ENCODE measurements at regions not wholly inside any gene's neighbourhood (a gene's known extent, or its start where the extent isn't known, plus 50 kb on each side); places are given as distances from the start of the nearest gene placed in this dataset.

GRCh38 chr6:93550551-93551276 is 131.4 kb upstream of the EPHA7 start:
- DNase-seq (ENCODE audit: extremely low spot score): no peak
- ChIA-PET CTCF (no interaction called here), POLR2A (no interaction called here)
- TF ChIP-seq CTCF (IDR thresholded peaks at IDR 0.05; ENCODE audit: control extremely low read depth, extremely low read depth, low read depth, missing control alignments): no peak

GRCh38 chr6:93549868-93550267 is 130.5 kb upstream of the EPHA7 start:
- no peak for TF ChIP-seq CTCF (IDR thresholded peaks at IDR 0.05; ENCODE audit: control extremely low read depth, extremely low read depth, low read depth, missing control alignments)
- ChIA-PET CTCF (interaction anchor here (1.1 kb wide), 1 partner anchor 18 kb away, joined by 3 read pairs; no protein-coding TSS in a partner anchor), POLR2A (no interaction called here)
- no peak for DNase-seq (ENCODE audit: extremely low spot score)

- TF ChIP-seq CTCF (IDR thresholded peaks at IDR 0.05; ENCODE audit: control extremely low read depth, extremely low read depth, low read depth, missing control alignments): no peak
- CTCF ChIA-PET: interaction anchor here (1.0 to 3.1 kb wide), 2 partner anchors 9 to 15 kb away, joined by 3 to 14 read pairs; no protein-coding TSS in a partner anchor
- POLR2A ChIA-PET: no interaction called here
- DNase-seq (ENCODE audit: extremely low spot score): no peak
Measured at GRCh38 chr6:93524671-93525451, 105.5 kb upstream of the EPHA7 start.

- ChIA-PET CTCF (no interaction called here), POLR2A (no interaction called here)
- DNase-seq (ENCODE audit: extremely low spot score): no peak
- TF ChIP-seq CTCF (IDR thresholded peaks at IDR 0.05; ENCODE audit: control extremely low read depth, extremely low read depth, low read depth, missing control alignments): no peak
Measured at GRCh38 chr6:93523365-93523764, 104.0 kb upstream of the EPHA7 start.

GRCh38 chr6:93516441-93516840 is 97.1 kb upstream of the EPHA7 start:
- POLR2A ChIA-PET: no interaction called here
- DNase-seq (ENCODE audit: extremely low spot score): no peak
- TF ChIP-seq CTCF (IDR thresholded peaks at IDR 0.05; ENCODE audit: control extremely low read depth, extremely low read depth, low read depth, missing control alignments): no peak
- CTCF ChIA-PET: interaction anchor here (4.0 kb wide), 1 partner anchor 10 kb away, joined by 14 read pairs; no protein-coding TSS in a partner anchor

GRCh38 chr6:93515736-93516135 is 96.4 kb upstream of the EPHA7 start:
- CTCF ChIA-PET: interaction anchor here (1.5 to 4.0 kb wide), 2 partner anchors 10 to 11 kb away, joined by 4 to 14 read pairs; no protein-coding TSS in a partner anchor

More at GRCh38 chr6:93515736-93516135, 96.4 kb upstream of the EPHA7 start:
- no peak for DNase-seq (ENCODE audit: extremely low spot score)
- no peak for TF ChIP-seq CTCF (IDR thresholded peaks at IDR 0.05; ENCODE audit: control extremely low read depth, extremely low read depth, low read depth, missing control alignments)
- POLR2A ChIA-PET: no interaction called here

All from GM10248 (cell line).